HCT116 (cell line): ENCODE measurements at regions not wholly inside any gene's neighbourhood (a gene's known extent, or its start where the extent isn't known, plus 50 kb on each side); places are given as distances from the start of the nearest gene placed in this dataset.
A peak's percentile ranks its signal among the peaks of the same experiment; 100 is the strongest.

ENCODE experiments used
- ATAC-seq: fragments of 200-7000 bp; cut with Tn5 transposase; 2 replicates; pipeline ENCODE4 v1.9.1; 2020; ENCODE audit warnings: mild to moderate bottlenecking, moderate library complexity
- BruUV-seq: library from RNA; stranded (reverse); fragments of 400-500 nt; replicated peaks from 2 replicates; lab custom pipeline; 2021; lab: Mats Ljungman, UMichigan
- CTCF ChIA-PET: fragments of 300-600 bp; sonication (Branson Sonifier 250); formaldehyde crosslinking; loops from one replicate; lab custom pipeline; 2021; ENCODE audit warnings: antibody characterized with exemption; lab: Charles Lee
- POLR2A ChIA-PET: fragments of 300-600, 350-600 bp; sonication (Branson Sonifier 250); formaldehyde crosslinking; loops from one replicate; lab custom pipeline; 2021; ENCODE audit warnings: antibody characterized with exemption; lab: Charles Lee
- RAD21 ChIA-PET, 2 experiments: fragments of 300-600 bp; sonication (Branson Sonifier 250); formaldehyde crosslinking; loops; one replicate each; lab custom pipeline; 2023; ENCODE audit warnings: low total read pairs in 2 of 2; ENCODE audit not compliant: uncharacterized antibody in 2 of 2, unreplicated experiment in 2 of 2, low non-redundant PET in 1 of 2; lab: Charles Lee
- DNase-seq: peaks from one replicate; pipeline ENCODE4 v3.0.0-alpha.2; 2010; ENCODE audit warnings: low read depth, low spot score
- H2AFZ ChIP-seq: fragments of 200-600 bp; shearing (Covaris generic), sonication (generic); 2 replicates; pipeline ENCODE4 v1.6.1; 2017; ENCODE audit warnings: low read depth, mixed run types, mixed read lengths, antibody characterized with exemption, low read length; ENCODE audit not compliant: poor library complexity, severe bottlenecking
- H3K27ac ChIP-seq: 2 replicates; pipeline ENCODE4 v1.5.1; 2012; ENCODE audit warnings: low read depth, low read length
- H3K27me3 ChIP-seq: fragments of 200-600 bp; sonication (generic); 2 replicates; pipeline ENCODE4 v1.6.1; 2016; ENCODE audit warnings: mixed run types, low read length, mixed read lengths; ENCODE audit not compliant: insufficient read depth
- H3K36me3 ChIP-seq, 2 experiments: fragments of 200-500 bp in 1 of 2; fragments of 200-600 bp in 1 of 2; sonication (Bioruptor generic) in 1 of 2; sonication (generic) in 1 of 2; 2 replicates each; pipeline versions ENCODE4 v1.5.1 to v1.6.1; 2014 to 2016; ENCODE audit warnings: low read length in 2 of 2, inconsistent platforms in 1 of 2, mixed read lengths in 1 of 2, mixed run types in 1 of 2; ENCODE audit not compliant: insufficient read depth in 2 of 2, control insufficient read depth in 1 of 2
- H3K4me1 ChIP-seq, 2 experiments: fragments of 200-600 bp in 1 of 2; sonication (generic) in 1 of 2; 2 replicates each; pipeline versions ENCODE4 v1.5.1 to v1.6.1; 2012 to 2017; ENCODE audit warnings: low read length in 2 of 2, inconsistent platforms in 1 of 2, mild to moderate bottlenecking in 1 of 2, mixed read lengths in 1 of 2, mixed run types in 1 of 2, moderate library complexity in 1 of 2; ENCODE audit not compliant: insufficient read depth in 2 of 2, control insufficient read depth in 1 of 2
- H3K4me2 ChIP-seq: fragments of 200-600 bp; sonication (generic); 2 replicates; pipeline ENCODE4 v1.6.1; 2017; ENCODE audit warnings: mixed run types, low read length, mixed read lengths
- H3K4me3 ChIP-seq, 2 experiments: fragments of 200-600 bp in 1 of 2; sonication (generic) in 1 of 2; replicated peaks in 1 of 2; 2 replicates each; pipeline ENCODE4 v1.5.1; 2011 to 2016; ENCODE audit warnings: low read length in 2 of 2, control low read depth in 1 of 2, low read depth in 1 of 2, mild to moderate bottlenecking in 1 of 2, mixed read lengths in 1 of 2, mixed run types in 1 of 2
- H3K79me2 ChIP-seq: fragments of 200-600 bp; sonication (generic); 2 replicates; pipeline ENCODE4 v1.6.1; 2017; ENCODE audit warnings: mild to moderate bottlenecking, mixed run types, low read length, moderate library complexity, mixed read lengths; ENCODE audit not compliant: insufficient read depth
- H3K9ac ChIP-seq: fragments of 200-600 bp; sonication (generic); 2 replicates; pipeline ENCODE4 v1.6.1; 2016; ENCODE audit warnings: low read length, mixed read lengths
- H3K9me2 ChIP-seq: fragments of 200-600 bp; sonication (generic), shearing (Covaris generic); 2 replicates; pipeline ENCODE4 v1.6.1; 2017; ENCODE audit warnings: mixed run types, mild to moderate bottlenecking, moderate library complexity; ENCODE audit not compliant: insufficient read depth
- H3K9me3 ChIP-seq, 2 experiments: fragments of 200-500 bp in 1 of 2; fragments of 200-600 bp in 1 of 2; sonication (Bioruptor generic) in 1 of 2; sonication (generic) in 1 of 2; 2 replicates each; pipeline ENCODE4 v1.6.1; 2014 to 2017; ENCODE audit warnings: low read length in 2 of 2, mixed read lengths in 2 of 2, inconsistent platforms in 1 of 2, low read depth in 1 of 2, mild to moderate bottlenecking in 1 of 2, mixed run types in 1 of 2, moderate library complexity in 1 of 2; ENCODE audit not compliant: control insufficient read depth in 1 of 2, insufficient read depth in 1 of 2
- H4K20me1 ChIP-seq: fragments of 200-600 bp; sonication (generic), shearing (Covaris generic); 2 replicates; pipeline ENCODE4 v1.6.1; 2017; ENCODE audit warnings: mixed run types, mild to moderate bottlenecking, moderate library complexity; ENCODE audit not compliant: insufficient read depth
- ATF3 ChIP-seq: IDR thresholded peaks from 2 replicates; pipeline ENCODE4 v1.6.1; 2012
- RAD21 ChIP-seq: IDR thresholded peaks from 2 replicates; pipeline ENCODE4 v1.6.1; 2012; ENCODE audit warnings: low read depth, mild to moderate bottlenecking
- REST ChIP-seq: IDR thresholded peaks from 2 replicates; pipeline ENCODE4 v1.6.1; 2012; ENCODE audit warnings: low read depth
- TCF7L2 ChIP-seq: IDR thresholded peaks from 2 replicates; pipeline ENCODE4 v1.7.0; 2011; ENCODE audit warnings: borderline replicate concordance, inconsistent platforms; ENCODE audit not compliant: insufficient read depth, insufficient read length; ENCODE audit errors: extremely low read depth
- YY1 ChIP-seq: IDR thresholded peaks from 2 replicates; pipeline ENCODE4 v1.6.1; 2011; ENCODE audit warnings: low read length, low read depth, moderate library complexity, mild to moderate bottlenecking; ENCODE audit not compliant: insufficient replicate concordance; ENCODE audit errors: extremely low read depth
- intact Hi-C: fragments of 100-400 bp; cut with micrococcal nuclease; formaldehyde crosslinking; loops from 2 replicates; pipeline ENCODE4 v1.10.0; 2022
- TF ChIP-seq, protein P1 (sequence below), 3 experiments: fragments of 200-600 bp in 1 of 3; sonication (generic) in 1 of 3; IDR thresholded peaks in 2 of 3; conservative IDR thresholded peaks in 1 of 3; 2 replicates each; pipeline ENCODE4 v1.5.1; 2012 to 2017; ENCODE audit warnings: low read depth in 2 of 3, low read length in 2 of 3, antibody characterized with exemption in 1 of 3, borderline replicate concordance in 1 of 3, control low read depth in 1 of 3, mild to moderate bottlenecking in 1 of 3, mixed read lengths in 1 of 3, mixed run types in 1 of 3, moderate library complexity in 1 of 3; ENCODE audit not compliant: insufficient read depth in 1 of 3

GRCh38 chr5:42894057-42894456 is 82.4 kb upstream of the SELENOP start:
- no peaks in the 10 kb centered on the region for H3K4me1 ChIP-seq
- H3K79me2 ChIP-seq, result no peaks in the 10 kb centered on the region
- BruUV-seq, result no TSS peak
- POLR2A ChIA-PET, result no interaction called here
- TF ChIP-seq, protein P1, sequence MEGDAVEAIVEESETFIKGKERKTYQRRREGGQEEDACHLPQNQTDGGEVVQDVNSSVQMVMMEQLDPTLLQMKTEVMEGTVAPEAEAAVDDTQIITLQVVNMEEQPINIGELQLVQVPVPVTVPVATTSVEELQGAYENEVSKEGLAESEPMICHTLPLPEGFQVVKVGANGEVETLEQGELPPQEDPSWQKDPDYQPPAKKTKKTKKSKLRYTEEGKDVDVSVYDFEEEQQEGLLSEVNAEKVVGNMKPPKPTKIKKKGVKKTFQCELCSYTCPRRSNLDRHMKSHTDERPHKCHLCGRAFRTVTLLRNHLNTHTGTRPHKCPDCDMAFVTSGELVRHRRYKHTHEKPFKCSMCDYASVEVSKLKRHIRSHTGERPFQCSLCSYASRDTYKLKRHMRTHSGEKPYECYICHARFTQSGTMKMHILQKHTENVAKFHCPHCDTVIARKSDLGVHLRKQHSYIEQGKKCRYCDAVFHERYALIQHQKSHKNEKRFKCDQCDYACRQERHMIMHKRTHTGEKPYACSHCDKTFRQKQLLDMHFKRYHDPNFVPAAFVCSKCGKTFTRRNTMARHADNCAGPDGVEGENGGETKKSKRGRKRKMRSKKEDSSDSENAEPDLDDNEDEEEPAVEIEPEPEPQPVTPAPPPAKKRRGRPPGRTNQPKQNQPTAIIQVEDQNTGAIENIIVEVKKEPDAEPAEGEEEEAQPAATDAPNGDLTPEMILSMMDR (IDR thresholded peaks at IDR 0.05 in 2 of 3, conservative IDR thresholded peaks at IDR 0.05 in 1 of 3; ENCODE audit: borderline replicate concordance in 1 of 3, insufficient read depth in 1 of 3, low read depth in 2 of 3, low read length in 2 of 3), result peak in 2 of 3 experiments; percentile 39 to 40; a peak in 3 of 6 replicates
- TF ChIP-seq TCF7L2 (no peak), RAD21 (peak; percentile 19; the same call in 1 of the 2 replicates)
- no peak overlapping the region for H3K9ac ChIP-seq
- no peak for DNase-seq
- no peaks in the 10 kb centered on the region for H3K9me2 ChIP-seq
- CTCF ChIA-PET, result no interaction called here
- peak; percentile 46; the same call in 1 of the 2 replicates for ATAC-seq
- no peak overlapping the region for H2AFZ ChIP-seq
- H3K27me3 ChIP-seq, result peaks cover 5% of the 10 kb centered on the region
- no peak overlapping the region for H3K27ac ChIP-seq
- RAD21 ChIA-PET, result no interaction called here
- H3K4me3 ChIP-seq, result no peak overlapping the region
- H3K4me2 ChIP-seq, result no peak overlapping the region
- intact Hi-C loops, result no loop called here
- H3K36me3 ChIP-seq, result no peaks in the 10 kb centered on the region
- no peaks in the 10 kb centered on the region for H4K20me1 ChIP-seq
- no peaks in the 10 kb centered on the region for H3K9me3 ChIP-seq

- no peaks in the 10 kb centered on the region for H3K79me2 ChIP-seq
- no peak overlapping the region for H3K4me2 ChIP-seq
- peak; percentile 94 for ATAC-seq
- H3K27me3 ChIP-seq, result peaks cover 5% of the 10 kb centered on the region
- CTCF ChIA-PET, result interaction anchor here (0.6 to 1.8 kb wide), 20 partner anchors 10 to 1095 kb away, joined by 3 to 19 read pairs (median 5); no protein-coding TSS in a partner anchor
- H3K4me3 ChIP-seq, result no peak overlapping the region
- no peaks in the 10 kb centered on the region for H4K20me1 ChIP-seq
- intact Hi-C loops, result loop anchor here (2.0 to 5.0 kb wide), 5 partner anchors 122 to 1033 kb away; no protein-coding TSS in a partner anchor
- H3K9me2 ChIP-seq, result no peaks in the 10 kb centered on the region
- H2AFZ ChIP-seq, result no peak overlapping the region
- H3K9me3 ChIP-seq, result no peaks in the 10 kb centered on the region
- POLR2A ChIA-PET, result interaction anchor here (1.1 kb wide), 1 partner anchor 1032 kb away, joined by 4 read pairs; no protein-coding TSS in a partner anchor
- H3K36me3 ChIP-seq, result no peaks in the 10 kb centered on the region
- BruUV-seq, result no TSS peak
- RAD21 ChIA-PET, result interaction anchor here (0.7 to 1.0 kb wide), 4 partner anchors 19 to 1034 kb away, joined by 3 to 5 read pairs (median 4); no protein-coding TSS in a partner anchor
- H3K4me1 ChIP-seq, result peaks cover 0 to 4% of the 10 kb centered on the region in 2 experiments; a peak in 2 of 4 replicates
- H3K9ac ChIP-seq, result no peak overlapping the region
- TF ChIP-seq, protein P1 (IDR thresholded peaks at IDR 0.05 in 2 of 3, conservative IDR thresholded peaks at IDR 0.05 in 1 of 3; ENCODE audit: borderline replicate concordance in 1 of 3, insufficient read depth in 1 of 3, low read depth in 2 of 3, low read length in 2 of 3), result peak; percentile 52 to 93 (median 86); a peak in 5 of 6 replicates
- peak; percentile 38 for TF ChIP-seq YY1
- no peak for TF ChIP-seq REST
- no peak for TF ChIP-seq ATF3
- peak; percentile 85 for TF ChIP-seq RAD21
- DNase-seq, result peak; percentile 66
- no peak overlapping the region for H3K27ac ChIP-seq
These were observed 77.7 kb upstream of the SELENOP start for GRCh38 chr5:42889311-42889933.
